ENCODE measurements at regions not wholly inside any gene's neighbourhood (a gene's known extent, or its start where the extent isn't known, plus 50 kb on each side); places are given as distances from the start of the nearest gene placed in this dataset.
"Not testable (repeated sequence)": the region's sequence is repeated elsewhere in the genome, so short reads cannot be mapped to it uniquely, and the experiment has no call there.

DNA sequence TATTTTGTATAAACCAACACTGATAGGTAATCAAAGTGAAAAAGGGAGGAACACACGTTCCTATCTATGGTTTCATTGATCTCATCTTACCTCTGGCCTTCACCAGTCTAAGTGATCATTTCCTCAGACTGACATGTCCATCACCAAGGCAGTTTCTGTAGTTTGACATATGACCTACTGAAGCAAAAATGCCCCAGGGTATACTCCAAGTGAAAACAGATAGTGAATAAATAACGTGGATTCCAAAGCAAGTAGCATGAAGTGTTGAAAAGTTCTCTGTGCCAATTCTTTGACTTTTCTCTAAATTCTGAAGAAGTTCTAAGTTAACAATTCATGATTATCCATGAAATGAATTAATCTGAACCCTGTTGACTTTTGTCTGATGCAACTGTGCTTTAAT, 334.2 kb upstream of the SGCG start:
- Histone ChIP-seq H3K4me1 (ENCODE audit: insufficient read depth, low read length, poor library complexity, severe bottlenecking) (no peaks in the 10 kb centered on the region), H3K79me2 (ENCODE audit: insufficient read depth, low read length) (no peaks in the 10 kb centered on the region), H3K9me3 (ENCODE audit: insufficient read depth, low read depth, low read length) (no peaks in the 10 kb centered on the region), H3K4me2 (ENCODE audit: low read depth, low read length, poor library complexity, severe bottlenecking) (no peak overlapping the region), H3K9ac (ENCODE audit: low read depth, low read length, poor library complexity, severe bottlenecking) (no peak overlapping the region), H3F3A (ENCODE audit: low read depth) (no peaks in the 10 kb centered on the region), H3K27me3 (ENCODE audit: insufficient read depth, low read length, poor library complexity, severe bottlenecking) (no peaks in the 10 kb centered on the region), H3K4me3 (ENCODE audit: low read length, poor library complexity, severe bottlenecking) (no peak overlapping the region), H4K20me1 (ENCODE audit: insufficient read depth, low read length, poor library complexity, severe bottlenecking) (no peaks in the 10 kb centered on the region), H2AFZ (ENCODE audit: low read length) (no peak overlapping the region), H3K36me3 (ENCODE audit: insufficient read depth, low read length) (no peaks in the 10 kb centered on the region), H3K9me2 (replicated peaks; ENCODE audit: low read depth, low read length) (no peaks in the 10 kb centered on the region)
- no peak for TF ChIP-seq EZH2phosphoT487 (IDR thresholded peaks at IDR 0.05; ENCODE audit: borderline replicate concordance)
- TF ChIP-seq, protein P1, sequence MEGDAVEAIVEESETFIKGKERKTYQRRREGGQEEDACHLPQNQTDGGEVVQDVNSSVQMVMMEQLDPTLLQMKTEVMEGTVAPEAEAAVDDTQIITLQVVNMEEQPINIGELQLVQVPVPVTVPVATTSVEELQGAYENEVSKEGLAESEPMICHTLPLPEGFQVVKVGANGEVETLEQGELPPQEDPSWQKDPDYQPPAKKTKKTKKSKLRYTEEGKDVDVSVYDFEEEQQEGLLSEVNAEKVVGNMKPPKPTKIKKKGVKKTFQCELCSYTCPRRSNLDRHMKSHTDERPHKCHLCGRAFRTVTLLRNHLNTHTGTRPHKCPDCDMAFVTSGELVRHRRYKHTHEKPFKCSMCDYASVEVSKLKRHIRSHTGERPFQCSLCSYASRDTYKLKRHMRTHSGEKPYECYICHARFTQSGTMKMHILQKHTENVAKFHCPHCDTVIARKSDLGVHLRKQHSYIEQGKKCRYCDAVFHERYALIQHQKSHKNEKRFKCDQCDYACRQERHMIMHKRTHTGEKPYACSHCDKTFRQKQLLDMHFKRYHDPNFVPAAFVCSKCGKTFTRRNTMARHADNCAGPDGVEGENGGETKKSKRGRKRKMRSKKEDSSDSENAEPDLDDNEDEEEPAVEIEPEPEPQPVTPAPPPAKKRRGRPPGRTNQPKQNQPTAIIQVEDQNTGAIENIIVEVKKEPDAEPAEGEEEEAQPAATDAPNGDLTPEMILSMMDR (conservative IDR thresholded peaks at IDR 0.05; ENCODE audit: low read length): no peak

DNA sequence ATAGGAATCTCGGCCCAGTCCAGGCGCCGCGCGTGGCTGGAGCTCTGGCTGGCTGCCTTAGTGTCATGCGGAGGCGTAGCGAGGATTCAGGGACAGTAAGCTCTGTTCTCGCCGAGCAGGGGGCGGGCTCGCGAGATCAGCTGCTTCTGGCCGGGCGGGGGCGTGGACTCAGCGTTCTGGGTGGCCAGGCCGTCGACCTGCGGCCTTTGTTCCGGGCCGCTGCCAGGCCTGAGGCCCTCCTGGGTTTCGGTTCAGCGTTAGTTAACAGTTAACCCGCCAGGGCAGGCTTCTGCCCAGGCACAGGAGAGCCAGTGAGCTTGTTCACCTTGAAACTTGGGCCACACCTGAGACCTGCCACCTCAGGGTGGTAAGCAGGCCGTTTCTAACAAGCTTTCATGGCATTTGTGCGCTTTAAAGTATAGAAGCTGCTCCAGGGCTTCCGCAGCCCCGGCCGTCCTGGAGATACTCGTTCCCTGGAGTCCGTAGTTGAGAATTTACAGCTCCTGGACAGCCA, 332.2 kb upstream of the SGCG start:
- H3K9me2 ChIP-seq (replicated peaks; ENCODE audit: low read depth, low read length): no peaks in the 10 kb centered on the region
- no peaks in the 10 kb centered on the region for H4K20me1 ChIP-seq (ENCODE audit: insufficient read depth, low read length, poor library complexity, severe bottlenecking)
- no peak overlapping the region for H2AFZ ChIP-seq (ENCODE audit: low read length)
- H3K27me3 ChIP-seq (ENCODE audit: insufficient read depth, low read length, poor library complexity, severe bottlenecking): no peaks in the 10 kb centered on the region
- no peaks in the 10 kb centered on the region for H3K9me3 ChIP-seq (ENCODE audit: insufficient read depth, low read depth, low read length)
- no peaks in the 10 kb centered on the region for H3F3A ChIP-seq (ENCODE audit: low read depth)
- H3K4me2 ChIP-seq (ENCODE audit: low read depth, low read length, poor library complexity, severe bottlenecking): no peak overlapping the region
- no peaks in the 10 kb centered on the region for H3K79me2 ChIP-seq (ENCODE audit: insufficient read depth, low read length)
- H3K9ac ChIP-seq (ENCODE audit: low read depth, low read length, poor library complexity, severe bottlenecking): no peak overlapping the region
- no peaks in the 10 kb centered on the region for H3K4me1 ChIP-seq (ENCODE audit: insufficient read depth, low read length, poor library complexity, severe bottlenecking)
- no peaks in the 10 kb centered on the region for H3K36me3 ChIP-seq (ENCODE audit: insufficient read depth, low read length)
- no peak overlapping the region for H3K4me3 ChIP-seq (ENCODE audit: low read length, poor library complexity, severe bottlenecking)
- no peak for TF ChIP-seq EZH2phosphoT487 (IDR thresholded peaks at IDR 0.05; ENCODE audit: borderline replicate concordance)
- TF ChIP-seq, protein P1 (conservative IDR thresholded peaks at IDR 0.05; ENCODE audit: low read length): no peak

DNA sequence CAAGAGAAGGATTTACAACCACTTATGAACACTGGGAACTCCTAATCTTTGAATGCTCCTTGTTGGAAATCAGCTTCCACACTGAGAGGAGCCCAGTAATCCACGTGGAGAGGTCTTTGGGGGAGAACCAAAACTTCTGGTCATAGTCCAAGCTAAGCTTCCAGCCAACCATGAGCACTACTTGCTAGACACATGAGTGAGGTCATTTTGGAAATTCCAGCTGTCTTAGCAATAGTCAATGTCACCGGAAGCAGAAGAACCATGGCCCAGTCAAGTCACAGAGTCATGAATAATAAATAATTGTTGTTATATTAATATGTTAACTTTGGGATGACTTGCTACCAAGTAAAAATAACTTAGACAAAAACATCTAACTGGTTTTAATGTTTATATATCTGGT, 324.9 kb upstream of the SGCG start:
- Histone ChIP-seq H3K9me3 (ENCODE audit: insufficient read depth, low read depth, low read length) (no peaks in the 10 kb centered on the region), H2AFZ (ENCODE audit: low read length) (no peak overlapping the region), H3K36me3 (ENCODE audit: insufficient read depth, low read length) (no peaks in the 10 kb centered on the region), H3K4me2 (ENCODE audit: low read depth, low read length, poor library complexity, severe bottlenecking) (no peak overlapping the region), H3K9ac (ENCODE audit: low read depth, low read length, poor library complexity, severe bottlenecking) (no peak overlapping the region), H3K4me3 (ENCODE audit: low read length, poor library complexity, severe bottlenecking) (no peak overlapping the region), H3K9me2 (replicated peaks; ENCODE audit: low read depth, low read length) (no peaks in the 10 kb centered on the region), H3K27me3 (ENCODE audit: insufficient read depth, low read length, poor library complexity, severe bottlenecking) (no peaks in the 10 kb centered on the region), H3K4me1 (ENCODE audit: insufficient read depth, low read length, poor library complexity, severe bottlenecking) (no peaks in the 10 kb centered on the region), H4K20me1 (ENCODE audit: insufficient read depth, low read length, poor library complexity, severe bottlenecking) (no peaks in the 10 kb centered on the region), H3K79me2 (ENCODE audit: insufficient read depth, low read length) (no peaks in the 10 kb centered on the region), H3F3A (ENCODE audit: low read depth) (no peaks in the 10 kb centered on the region)
- TF ChIP-seq, protein P1 (conservative IDR thresholded peaks at IDR 0.05; ENCODE audit: low read length): no peak
- TF ChIP-seq EZH2phosphoT487 (IDR thresholded peaks at IDR 0.05; ENCODE audit: borderline replicate concordance): no peak

DNA sequence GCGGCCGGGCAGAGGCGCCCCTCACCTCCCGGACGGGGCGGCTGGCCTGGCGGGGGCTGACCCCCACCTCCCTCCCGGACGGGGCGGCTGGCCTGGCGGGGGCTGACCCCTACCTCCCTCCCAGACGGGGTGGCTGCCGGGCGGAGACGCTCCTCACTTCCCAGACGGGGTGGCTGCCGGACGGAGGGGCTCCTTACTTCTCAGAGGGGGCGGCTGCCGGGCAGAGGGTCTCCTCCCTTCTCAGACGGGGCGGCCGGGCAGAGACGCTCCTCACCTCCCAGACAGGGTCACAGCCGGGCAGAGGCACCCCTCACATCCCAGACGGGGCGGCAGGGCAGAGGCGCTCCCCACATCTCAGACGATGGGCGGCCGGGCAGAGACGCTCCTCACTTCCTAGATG, 321.8 kb upstream of the SGCG start:
- not testable (repeated sequence) for H3F3A ChIP-seq (ENCODE audit: low read depth); H2AFZ ChIP-seq (ENCODE audit: low read length); H3K4me1 ChIP-seq (ENCODE audit: insufficient read depth, low read length, poor library complexity, severe bottlenecking); H3K9me3 ChIP-seq (ENCODE audit: insufficient read depth, low read depth, low read length); H3K27me3 ChIP-seq (ENCODE audit: insufficient read depth, low read length, poor library complexity, severe bottlenecking); H3K9ac ChIP-seq (ENCODE audit: low read depth, low read length, poor library complexity, severe bottlenecking); H3K79me2 ChIP-seq (ENCODE audit: insufficient read depth, low read length); H3K36me3 ChIP-seq (ENCODE audit: insufficient read depth, low read length); H3K4me2 ChIP-seq (ENCODE audit: low read depth, low read length, poor library complexity, severe bottlenecking); H4K20me1 ChIP-seq (ENCODE audit: insufficient read depth, low read length, poor library complexity, severe bottlenecking); H3K9me2 ChIP-seq (replicated peaks; ENCODE audit: low read depth, low read length); H3K4me3 ChIP-seq (ENCODE audit: low read length, poor library complexity, severe bottlenecking)

DNA sequence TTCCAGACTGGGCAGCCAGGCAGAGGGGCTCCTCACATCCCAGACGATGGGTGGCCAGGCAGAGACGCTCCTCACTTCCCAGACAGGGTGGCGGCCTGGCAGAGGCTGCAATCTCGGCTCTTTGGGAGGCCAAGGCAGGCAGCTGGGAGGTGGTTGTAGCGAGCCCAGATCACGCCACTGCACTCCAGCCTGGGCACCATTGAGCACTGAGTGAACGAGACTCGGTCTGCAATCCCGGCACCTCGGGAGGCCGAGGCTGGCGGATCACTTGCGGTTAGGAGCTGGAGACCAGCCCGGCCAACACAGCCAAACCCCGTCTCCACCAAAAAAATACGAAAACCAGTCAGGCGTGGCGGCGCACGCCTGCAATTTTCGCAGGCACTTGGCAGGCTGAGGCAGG, 321.4 kb upstream of the SGCG start:
- H3K9me2 ChIP-seq (replicated peaks; ENCODE audit: low read depth, low read length); H3K9me3 ChIP-seq (ENCODE audit: insufficient read depth, low read depth, low read length); H3K4me2 ChIP-seq (ENCODE audit: low read depth, low read length, poor library complexity, severe bottlenecking); H3K9ac ChIP-seq (ENCODE audit: low read depth, low read length, poor library complexity, severe bottlenecking); H3K4me1 ChIP-seq (ENCODE audit: insufficient read depth, low read length, poor library complexity, severe bottlenecking); H3K36me3 ChIP-seq (ENCODE audit: insufficient read depth, low read length); H2AFZ ChIP-seq (ENCODE audit: low read length); H3F3A ChIP-seq (ENCODE audit: low read depth); H3K27me3 ChIP-seq (ENCODE audit: insufficient read depth, low read length, poor library complexity, severe bottlenecking); H3K4me3 ChIP-seq (ENCODE audit: low read length, poor library complexity, severe bottlenecking); H3K79me2 ChIP-seq (ENCODE audit: insufficient read depth, low read length); H4K20me1 ChIP-seq (ENCODE audit: insufficient read depth, low read length, poor library complexity, severe bottlenecking): not testable (repeated sequence)
